ENCODE measurements at regions not wholly inside any gene's neighbourhood (a gene's known extent, or its start where the extent isn't known, plus 50 kb on each side); places are given as distances from the start of the nearest gene placed in this dataset.

DNA sequence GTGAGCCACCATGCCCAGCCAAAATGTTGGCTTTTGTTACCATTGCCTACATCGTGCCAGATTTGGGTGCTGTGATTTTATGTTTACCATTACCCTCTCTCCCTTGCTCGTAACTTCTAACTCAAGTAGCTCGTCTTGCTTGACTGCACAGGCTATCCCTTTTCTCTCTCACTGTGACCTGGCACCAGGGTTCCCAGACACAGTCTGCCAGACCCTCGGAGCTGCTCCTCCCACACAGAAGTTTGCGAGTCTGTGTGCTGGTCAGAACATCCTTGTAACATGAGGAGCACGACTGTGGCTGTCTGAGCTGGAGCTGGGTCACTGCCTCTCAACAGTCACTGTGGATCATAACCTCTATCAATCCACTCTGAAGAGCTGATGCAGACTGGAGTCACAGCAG lies 152.5 kb upstream of the ACKR3 start:
- Histone ChIP-seq H3K4me1 (no peaks in the 10 kb centered on the region), H3K36me3 (no peaks in the 10 kb centered on the region), H3K4me3 (no peak overlapping the region), H3K9me3 (no peaks in the 10 kb centered on the region), H3K27ac (no peak overlapping the region), H3K27me3 (peaks cover 0 to 15% (median 0%) of the 10 kb centered on the region in 7 donors)
- TF ChIP-seq, protein P1, sequence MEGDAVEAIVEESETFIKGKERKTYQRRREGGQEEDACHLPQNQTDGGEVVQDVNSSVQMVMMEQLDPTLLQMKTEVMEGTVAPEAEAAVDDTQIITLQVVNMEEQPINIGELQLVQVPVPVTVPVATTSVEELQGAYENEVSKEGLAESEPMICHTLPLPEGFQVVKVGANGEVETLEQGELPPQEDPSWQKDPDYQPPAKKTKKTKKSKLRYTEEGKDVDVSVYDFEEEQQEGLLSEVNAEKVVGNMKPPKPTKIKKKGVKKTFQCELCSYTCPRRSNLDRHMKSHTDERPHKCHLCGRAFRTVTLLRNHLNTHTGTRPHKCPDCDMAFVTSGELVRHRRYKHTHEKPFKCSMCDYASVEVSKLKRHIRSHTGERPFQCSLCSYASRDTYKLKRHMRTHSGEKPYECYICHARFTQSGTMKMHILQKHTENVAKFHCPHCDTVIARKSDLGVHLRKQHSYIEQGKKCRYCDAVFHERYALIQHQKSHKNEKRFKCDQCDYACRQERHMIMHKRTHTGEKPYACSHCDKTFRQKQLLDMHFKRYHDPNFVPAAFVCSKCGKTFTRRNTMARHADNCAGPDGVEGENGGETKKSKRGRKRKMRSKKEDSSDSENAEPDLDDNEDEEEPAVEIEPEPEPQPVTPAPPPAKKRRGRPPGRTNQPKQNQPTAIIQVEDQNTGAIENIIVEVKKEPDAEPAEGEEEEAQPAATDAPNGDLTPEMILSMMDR (IDR thresholded peaks at IDR 0.05), result no peak
- 79 to 84% methylated on average over 6 of the region's 6 CpGs for WGBS, 2 donors
- intact Hi-C loops (cut with DNase I), result no loop called here
- ATAC-seq (no peak), DNase-seq (no peak)

DNA sequence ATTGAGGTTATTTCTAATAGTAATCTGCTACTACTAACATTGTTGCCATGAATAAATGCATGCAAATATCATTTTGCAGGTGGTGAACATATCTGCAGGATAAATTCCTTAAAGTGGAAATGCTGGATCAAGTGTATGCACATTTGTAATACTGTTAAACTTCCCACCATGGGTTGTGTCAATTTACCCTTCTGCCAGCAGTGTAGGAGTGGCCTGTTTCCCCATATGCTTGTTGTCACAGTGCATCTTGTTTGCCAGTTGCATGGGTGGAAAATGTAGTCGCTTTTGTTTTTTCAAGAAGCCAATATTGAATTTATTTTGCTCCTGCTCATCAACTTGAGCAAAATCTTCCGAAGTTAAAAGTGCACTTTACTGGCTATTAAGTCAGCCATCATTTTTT lies 139.0 kb upstream of the ACKR3 start:
- H3K27me3 ChIP-seq, result peaks cover 0 to 2% (median 0%) of the 10 kb centered on the region in 7 donors
- H3K27ac ChIP-seq, result no peak overlapping the region
- 74 to 80% methylated on average over 2 of the region's 2 CpGs for WGBS, 2 donors
- TF ChIP-seq, protein P1 (IDR thresholded peaks at IDR 0.05), result no peak
- H3K36me3 ChIP-seq, result no peaks in the 10 kb centered on the region
- H3K9me3 ChIP-seq, result peaks cover 0 to 16% (median 0%) of the 10 kb centered on the region in 11 donors
- intact Hi-C loops (cut with DNase I), result no loop called here
- H3K4me1 ChIP-seq, result no peaks in the 10 kb centered on the region
- ATAC-seq (no peak), DNase-seq (no peak)
- no peak overlapping the region for H3K4me3 ChIP-seq

DNA sequence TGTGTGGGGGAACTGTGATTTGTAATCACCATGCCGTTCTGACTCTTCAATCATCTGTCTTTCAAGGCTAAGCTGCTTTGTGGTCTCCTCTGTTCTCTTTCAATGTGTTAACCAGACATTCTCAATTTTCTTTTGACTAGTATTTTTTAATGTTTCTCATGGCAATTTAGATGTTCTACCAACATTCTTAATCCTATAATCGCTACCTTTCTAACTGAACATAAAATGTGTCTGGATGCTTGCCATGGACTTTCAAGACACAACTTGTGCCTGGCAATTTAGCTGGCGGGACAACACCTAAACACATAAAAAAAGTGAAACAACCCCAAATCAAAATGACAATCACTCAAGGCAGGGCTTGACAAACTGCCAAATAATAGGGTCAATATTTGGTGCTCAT lies 135.0 kb upstream of the ACKR3 start:
- DNase-seq, result no peak
- Histone ChIP-seq H3K4me3 (no peak overlapping the region), H3K27ac (no peak overlapping the region), H3K4me1 (no peaks in the 10 kb centered on the region), H3K36me3 (no peaks in the 10 kb centered on the region), H3K9me3 (no peaks in the 10 kb centered on the region), H3K27me3 (peaks cover 0 to 2% (median 0%) of the 10 kb centered on the region in 7 donors)
- WGBS, 2 donors, result 80 to 85% methylated on average over 3 of the region's 3 CpGs
- intact Hi-C loops (cut with DNase I), result no loop called here
- ATAC-seq, result no peak
- TF ChIP-seq, protein P1 (IDR thresholded peaks at IDR 0.05), result no peak

DNA sequence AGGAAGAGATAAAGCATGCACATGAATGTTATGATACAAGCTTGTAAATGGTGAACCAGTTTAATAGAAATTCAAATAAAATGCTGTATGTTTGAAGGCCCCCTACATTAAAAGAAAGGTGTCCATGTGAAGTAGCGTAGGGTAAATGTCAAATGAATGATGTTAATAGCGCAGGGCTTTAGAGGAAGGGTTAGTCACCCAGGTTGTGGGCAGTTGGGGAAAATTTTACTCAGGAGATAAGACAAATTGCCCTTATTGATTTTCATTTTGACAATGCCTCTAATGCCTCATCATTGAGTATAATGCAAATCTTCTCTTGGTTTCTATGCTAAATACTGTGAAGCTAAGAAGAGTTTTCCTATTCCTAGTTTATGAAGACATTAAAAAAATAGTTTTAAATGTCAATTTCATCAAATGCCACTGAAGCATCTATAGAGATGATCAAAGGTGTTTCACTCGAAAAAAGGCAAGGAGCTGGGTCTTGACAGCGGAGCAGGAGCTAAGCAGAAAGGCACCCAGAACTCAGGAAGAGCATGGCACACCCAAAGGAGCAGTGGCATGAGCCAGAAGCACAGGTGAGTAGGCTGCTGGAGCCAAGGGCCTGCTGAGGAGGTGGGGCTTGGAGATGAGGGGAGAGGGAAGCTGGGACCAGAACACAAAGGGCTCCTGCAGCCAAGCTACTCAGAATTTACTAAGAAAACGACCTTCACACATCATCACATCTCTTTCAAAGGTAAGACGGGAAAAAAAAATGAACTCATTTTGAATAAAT lies 129.3 kb upstream of the ACKR3 start:
- DNase-seq (no peak), ATAC-seq (no peak)
- peaks cover 0 to 3% (median 0%) of the 10 kb centered on the region in 7 donors for H3K27me3 ChIP-seq
- H3K36me3 ChIP-seq, result no peaks in the 10 kb centered on the region
- H3K4me3 ChIP-seq, result no peak overlapping the region
- WGBS, 2 donors, result 76 to 81% methylated on average over 6 of the region's 6 CpGs
- TF ChIP-seq, protein P1 (IDR thresholded peaks at IDR 0.05), result no peak
- no peak overlapping the region for H3K27ac ChIP-seq
- peaks cover 0 to 15% (median 0%) of the 10 kb centered on the region in 11 donors for H3K9me3 ChIP-seq
- intact Hi-C loops (cut with DNase I), result no loop called here
- no peaks in the 10 kb centered on the region for H3K4me1 ChIP-seq
